H54 (cell line): ENCODE measurements at regions not wholly inside any gene's neighbourhood (a gene's known extent, or its start where the extent isn't known, plus 50 kb on each side); places are given as distances from the start of the nearest gene placed in this dataset.
"Not testable (repeated sequence)": the region's sequence is repeated elsewhere in the genome, so short reads cannot be mapped to it uniquely, and the experiment has no call there.

Experiments used
- DNase-seq: peaks from one replicate; pipeline ENCODE4 v3.0.0; 2011; ENCODE audit warnings: low spot score, mixed read lengths; ENCODE audit not compliant: insufficient read length
- FAIRE-seq: peaks from 3 replicates; lab custom pipeline; 2011; peaks lifted over from hg19 to GRCh38; lab: Jason Lieb, UNC
- POLR2A ChIP-seq: IDR thresholded peaks from 2 replicates; pipeline ENCODE4 v1.6.1; 2011; ENCODE audit warnings: low read depth, mild to moderate bottlenecking, low read length

- no peak for FAIRE-seq
- DNase-seq = no peak
- TF ChIP-seq POLR2A = no peak
These were observed 589.9 kb upstream of the SLC35B3 start for GRCh38 chr6:9025228-9025627.

GRCh38 chr6:9024246-9024645 lies 588.9 kb upstream of the SLC35B3 start:
- not testable (repeated sequence) for DNase-seq, FAIRE-seq

DNA sequence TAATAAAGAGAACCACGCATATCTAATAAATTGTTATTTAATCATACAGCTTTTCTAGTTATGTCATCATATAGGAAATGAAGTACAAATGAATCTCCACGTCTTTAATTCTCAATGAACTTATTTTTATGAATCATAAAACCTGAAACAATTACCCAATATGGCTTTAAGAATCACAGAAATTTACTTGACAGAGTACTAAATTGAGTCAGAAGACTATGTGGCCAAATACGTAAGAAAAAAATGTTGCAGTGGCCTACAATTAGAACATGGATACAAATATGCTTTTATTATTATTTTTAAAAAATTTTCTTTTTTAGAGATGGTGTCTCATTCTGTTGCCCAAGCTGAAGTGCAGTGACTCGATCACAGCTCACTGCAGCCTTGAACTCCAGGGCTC lies 584.7 kb upstream of the SLC35B3 start:
- FAIRE-seq (no peak), DNase-seq (no peak)
- TF ChIP-seq POLR2A = no peak

DNA sequence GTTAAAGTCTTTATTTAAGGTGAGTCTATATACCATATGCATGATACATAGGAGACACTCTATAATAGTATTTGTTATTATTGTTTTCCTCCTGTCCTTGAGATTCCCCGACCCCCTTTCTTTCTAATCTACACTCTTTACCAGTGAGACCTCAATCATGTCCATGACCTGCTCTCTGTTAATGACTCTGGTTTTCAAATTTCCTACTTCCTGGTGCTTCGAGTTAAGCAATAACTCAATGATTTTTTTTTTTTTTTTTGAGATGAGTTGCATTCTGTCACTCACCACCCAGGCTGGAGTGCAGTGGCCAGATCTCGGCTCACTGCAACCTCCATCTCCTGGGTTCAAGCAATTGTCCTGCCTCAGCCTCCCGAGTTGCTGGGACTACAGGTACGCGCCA lies 574.6 kb upstream of the SLC35B3 start:
- no peak for TF ChIP-seq POLR2A
- DNase-seq (no peak), FAIRE-seq (no peak)

- DNase-seq = no peak
- no peak for FAIRE-seq
- TF ChIP-seq POLR2A = no peak
These were observed 571.7 kb upstream of the SLC35B3 start for GRCh38 chr6:9007027-9007426.

GRCh38 chr6:9002833-9003232 lies 567.5 kb upstream of the SLC35B3 start:
- DNase-seq = no peak
- no peak for FAIRE-seq
- TF ChIP-seq POLR2A = no peak

- FAIRE-seq (no peak), DNase-seq (no peak)
- TF ChIP-seq POLR2A = no peak
These were observed 559.8 kb upstream of the SLC35B3 start for GRCh38 chr6:8995156-8995555.

DNA sequence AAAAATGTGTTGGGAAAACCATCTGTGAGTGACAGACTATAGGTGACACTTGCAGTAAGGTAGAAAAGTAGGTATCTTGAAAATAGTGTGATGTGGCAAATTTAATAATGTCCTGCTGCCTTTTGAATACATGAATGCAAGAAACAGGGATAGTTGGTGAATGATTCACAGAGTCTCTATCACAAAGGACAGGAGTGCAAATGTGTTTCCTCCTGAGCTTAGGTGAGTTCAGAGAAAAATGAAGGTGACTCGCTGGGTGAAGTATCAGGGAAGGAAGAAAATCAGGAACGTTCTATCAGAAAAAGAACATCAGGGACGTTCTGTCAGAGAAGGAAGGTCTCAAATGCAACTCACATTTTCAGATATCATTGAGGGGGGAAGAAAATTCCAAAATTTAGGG lies 557.8 kb upstream of the SLC35B3 start:
- no peak for TF ChIP-seq POLR2A
- DNase-seq = no peak

DNA sequence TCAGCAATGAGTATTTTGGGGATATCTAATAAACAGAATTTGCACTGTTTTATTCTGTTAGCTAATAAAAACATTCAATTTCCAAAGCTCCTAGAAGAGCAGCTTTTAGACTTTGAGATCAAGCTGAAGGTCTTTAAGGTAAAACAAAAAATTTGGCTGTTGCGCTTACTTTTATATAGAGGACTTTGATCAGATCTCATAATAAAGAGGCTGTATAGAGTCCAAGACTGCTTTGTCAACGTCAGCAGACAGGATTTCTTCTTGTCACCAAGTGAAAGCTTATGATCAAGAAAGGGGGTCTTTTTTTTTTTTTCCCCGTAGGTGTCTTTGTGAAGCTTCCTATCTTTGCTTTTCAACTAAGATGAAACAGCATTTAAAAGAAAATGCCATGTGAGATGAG lies 556.5 kb upstream of the SLC35B3 start:
- FAIRE-seq = no peak
- no peak for DNase-seq
- TF ChIP-seq POLR2A = no peak

More for the DNA sequence above, 557.8 kb upstream of the SLC35B3 start:
- FAIRE-seq = no peak

- FAIRE-seq (no peak), DNase-seq (no peak)
- TF ChIP-seq POLR2A = no peak
These were observed 554.7 kb upstream of the SLC35B3 start for GRCh38 chr6:8990075-8990474.

DNA sequence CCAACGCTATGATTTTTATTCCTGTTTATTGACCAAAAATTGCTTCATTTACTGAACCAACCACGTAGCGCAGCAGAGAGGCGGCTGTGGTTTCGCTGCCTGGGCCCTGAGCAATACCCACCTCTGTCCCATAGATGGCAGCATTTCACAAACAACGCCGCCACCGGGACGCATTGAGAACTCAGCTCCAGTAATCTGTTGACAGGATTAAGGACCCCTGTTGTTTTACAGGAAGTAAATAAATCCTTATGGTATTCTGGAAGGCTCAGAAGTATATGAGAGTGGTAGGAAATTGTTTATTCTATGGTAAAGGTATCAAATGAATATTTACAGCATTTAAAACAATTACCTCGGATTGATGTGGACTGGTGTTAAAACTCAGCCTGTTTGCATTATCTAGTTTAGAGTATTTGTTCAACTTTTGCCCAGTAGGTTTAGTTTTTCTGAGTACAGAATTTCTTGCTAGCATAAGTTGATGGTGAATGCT lies 547.9 kb upstream of the SLC35B3 start:
- DNase-seq (peak; percentile 26), FAIRE-seq (peak; percentile 86)
- TF ChIP-seq POLR2A = no peak

DNA sequence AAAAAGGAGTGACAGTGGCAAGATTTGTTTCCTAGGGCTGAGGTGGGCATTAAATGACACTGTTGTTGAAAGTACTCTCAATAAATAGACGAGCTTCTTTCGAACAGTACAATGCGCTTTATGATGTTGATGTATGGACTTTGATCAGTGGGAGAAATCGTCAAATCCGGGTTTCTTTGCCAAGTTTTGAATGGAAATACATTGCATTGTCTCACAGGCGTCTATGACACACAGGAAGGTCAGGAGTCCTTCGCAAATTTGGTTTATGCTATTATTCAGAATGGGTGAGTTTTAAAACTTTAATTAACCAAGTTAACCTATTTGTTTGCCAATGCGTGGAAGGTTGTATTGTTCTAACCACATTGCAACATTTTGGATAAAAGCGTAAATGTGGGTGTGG lies 547.3 kb upstream of the SLC35B3 start:
- no peak for TF ChIP-seq POLR2A
- DNase-seq (no peak), FAIRE-seq (no peak)

GRCh38 chr6:8973395-8973794 lies 538.0 kb upstream of the SLC35B3 start:
- FAIRE-seq (no peak), DNase-seq (no peak)
- TF ChIP-seq POLR2A = no peak

DNA sequence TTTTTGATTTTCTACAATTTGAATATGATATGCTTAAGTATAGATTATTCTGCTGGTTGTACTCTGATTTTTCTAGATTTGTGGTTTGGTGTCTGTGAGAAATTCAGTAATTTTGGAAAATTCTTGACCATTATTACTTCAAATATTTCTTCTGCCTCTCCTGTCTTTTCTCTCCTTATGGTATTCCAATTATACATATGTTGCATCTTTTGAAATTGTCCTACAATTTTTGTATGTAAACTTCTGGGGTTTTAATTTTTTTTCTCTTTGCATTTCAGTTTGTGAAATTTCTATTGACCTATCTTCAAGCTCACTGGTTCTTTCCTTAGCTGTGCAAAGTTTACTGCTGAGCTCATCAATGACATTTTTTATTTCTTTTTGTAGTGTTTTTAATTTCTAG lies 534.4 kb upstream of the SLC35B3 start:
- DNase-seq (no peak), FAIRE-seq (no peak)
- TF ChIP-seq POLR2A = no peak

- no peak for FAIRE-seq
These were observed 523.7 kb upstream of the SLC35B3 start for GRCh38 chr6:8958894-8959511.

More at GRCh38 chr6:8958894-8959511, 523.7 kb upstream of the SLC35B3 start:
- DNase-seq = no peak
- no peak for TF ChIP-seq POLR2A
